ENCODE measurements at regions not wholly inside any gene's neighbourhood (a gene's known extent, or its start where the extent isn't known, plus 50 kb on each side); places are given as distances from the start of the nearest gene placed in this dataset.
"Not testable (repeated sequence)": the region's sequence is repeated elsewhere in the genome, so short reads cannot be mapped to it uniquely, and the experiment has no call there.

GRCh38 chr6:105695461-105695860 is 292.6 kb upstream of the PREP start:
- intact Hi-C loops (cut with DNase I): no loop called here
- Histone ChIP-seq H3K9me3 (no peaks in the 10 kb centered on the region), H3K27me3 (no peaks in the 10 kb centered on the region), H3K36me3 (no peaks in the 10 kb centered on the region), H3K4me1 (peaks cover 6 to 8% of the 10 kb centered on the region in 2 donors), H3K27ac (no peak overlapping the region), H3K4me3 (replicated peaks in 1 of 3) (no peak overlapping the region)
- no peak for DNase-seq
- WGBS, 2 donors: 85 to 88% methylated on average over 3 of the region's 3 CpGs
- TF ChIP-seq CTCF (IDR thresholded peaks at IDR 0.05) (no peak), POLR2A (IDR thresholded peaks at IDR 0.05) (no peak)

- Histone ChIP-seq H3K9me3 (no peaks in the 10 kb centered on the region), H3K27ac (no peak overlapping the region), H3K36me3 (no peaks in the 10 kb centered on the region), H3K4me3 (replicated peaks in 1 of 3) (no peak overlapping the region), H3K27me3 (no peaks in the 10 kb centered on the region), H3K4me1 (peaks cover 6 to 8% of the 10 kb centered on the region in 2 donors)
- WGBS, 2 donors: 88 to 92% methylated on average over 4 of the region's 4 CpGs
- TF ChIP-seq CTCF (IDR thresholded peaks at IDR 0.05): no peak
- TF ChIP-seq POLR2A (IDR thresholded peaks at IDR 0.05): no peak
- no peak for DNase-seq
- intact Hi-C loops (cut with DNase I): no loop called here
Measured at GRCh38 chr6:105692613-105693215, 289.8 kb upstream of the PREP start.

GRCh38 chr6:105691971-105692370 is 289.1 kb upstream of the PREP start:
- H3K4me1 ChIP-seq: peaks cover under 1 to 3% of the 10 kb centered on the region in 2 donors
- 79 to 88% methylated on average over 2 of the region's 2 CpGs for WGBS, 2 donors
- no peaks in the 10 kb centered on the region for H3K9me3 ChIP-seq
- intact Hi-C loops (cut with DNase I): no loop called here
- no peak overlapping the region for H3K27ac ChIP-seq
- TF ChIP-seq CTCF (IDR thresholded peaks at IDR 0.05) (no peak), POLR2A (IDR thresholded peaks at IDR 0.05) (no peak)
- no peak overlapping the region for H3K4me3 ChIP-seq (replicated peaks in 1 of 3)
- no peak for DNase-seq
- no peaks in the 10 kb centered on the region for H3K36me3 ChIP-seq
- H3K27me3 ChIP-seq: no peaks in the 10 kb centered on the region

GRCh38 chr6:105691081-105691480 is 288.2 kb upstream of the PREP start:
- H3K27me3 ChIP-seq: no peaks in the 10 kb centered on the region
- no peak overlapping the region for H3K27ac ChIP-seq
- DNase-seq: no peak
- TF ChIP-seq POLR2A (IDR thresholded peaks at IDR 0.05) (no peak), CTCF (IDR thresholded peaks at IDR 0.05) (no peak)
- WGBS, 2 donors: 80 to 91% methylated on average over 3 of the region's 3 CpGs
- H3K4me3 ChIP-seq (replicated peaks in 1 of 3): no peak overlapping the region
- intact Hi-C loops (cut with DNase I): no loop called here
- H3K4me1 ChIP-seq: no peaks in the 10 kb centered on the region
- no peaks in the 10 kb centered on the region for H3K36me3 ChIP-seq
- no peaks in the 10 kb centered on the region for H3K9me3 ChIP-seq

- H3K27me3 ChIP-seq: no peaks in the 10 kb centered on the region
- TF ChIP-seq CTCF (IDR thresholded peaks at IDR 0.05) (no peak), POLR2A (IDR thresholded peaks at IDR 0.05) (no peak)
- DNase-seq: no peak
- H3K36me3 ChIP-seq: no peaks in the 10 kb centered on the region
- H3K4me3 ChIP-seq (replicated peaks in 1 of 3): no peak overlapping the region
- H3K4me1 ChIP-seq: no peaks in the 10 kb centered on the region
- no peaks in the 10 kb centered on the region for H3K9me3 ChIP-seq
- H3K27ac ChIP-seq: no peak overlapping the region
- intact Hi-C loops (cut with DNase I): no loop called here
- 81 to 94% methylated on average over 1 of the region's 1 CpG for WGBS, 2 donors
Measured at GRCh38 chr6:105688573-105688972, 285.7 kb upstream of the PREP start.

GRCh38 chr6:105686793-105687192 is 283.9 kb upstream of the PREP start:
- intact Hi-C loops (cut with DNase I); H3K27me3 ChIP-seq; H3K27ac ChIP-seq; H3K4me3 ChIP-seq (replicated peaks in 1 of 3); H3K4me1 ChIP-seq; DNase-seq; H3K36me3 ChIP-seq; H3K9me3 ChIP-seq: not testable (repeated sequence)
- 67 to 85% methylated on average over 1 of the region's 1 CpG for WGBS, 2 donors

Measured in thyroid gland (tissue), 4 donors.